Adrenal gland (tissue), 5 donors: ENCODE measurements at regions not wholly inside any gene's neighbourhood (a gene's known extent, or its start where the extent isn't known, plus 50 kb on each side); places are given as distances from the start of the nearest gene placed in this dataset.

Experiments
- CTCF ChIP-seq, 6 experiments: fragments of 450-650 bp in 4 of 6; fragments of 200-600 bp in 2 of 6; sonication (generic) in 1 of 6; IDR thresholded peaks; 1 replicate in 5 of 6; 2 replicates in 1 of 6; pipeline versions ENCODE4 v1.5.1 to v1.8.0; 2016 to 2021; ENCODE audit warnings: antibody characterized with exemption in 6 of 6, mild to moderate bottlenecking in 2 of 6, moderate library complexity in 1 of 6
- POLR2A ChIP-seq, 2 donors: fragments of 450-650 bp; IDR thresholded peaks; one replicate each; pipeline ENCODE4 v1.6.1; 2017; ENCODE audit warnings: antibody characterized with exemption in 2 of 2, mild to moderate bottlenecking in 2 of 2, moderate library complexity in 1 of 2
- donor health status: DM: no; HTN: no; CAD: no.

- TF ChIP-seq POLR2A (IDR thresholded peaks at IDR 0.05) (no peak), CTCF (IDR thresholded peaks at IDR 0.05) (no peak)
These were observed 154.9 kb upstream of the SATB2 start for GRCh38 chr2:199612509-199613130.
